ENCODE measurements at regions not wholly inside any gene's neighbourhood (a gene's known extent, or its start where the extent isn't known, plus 50 kb on each side); places are given as distances from the start of the nearest gene placed in this dataset.

DNA sequence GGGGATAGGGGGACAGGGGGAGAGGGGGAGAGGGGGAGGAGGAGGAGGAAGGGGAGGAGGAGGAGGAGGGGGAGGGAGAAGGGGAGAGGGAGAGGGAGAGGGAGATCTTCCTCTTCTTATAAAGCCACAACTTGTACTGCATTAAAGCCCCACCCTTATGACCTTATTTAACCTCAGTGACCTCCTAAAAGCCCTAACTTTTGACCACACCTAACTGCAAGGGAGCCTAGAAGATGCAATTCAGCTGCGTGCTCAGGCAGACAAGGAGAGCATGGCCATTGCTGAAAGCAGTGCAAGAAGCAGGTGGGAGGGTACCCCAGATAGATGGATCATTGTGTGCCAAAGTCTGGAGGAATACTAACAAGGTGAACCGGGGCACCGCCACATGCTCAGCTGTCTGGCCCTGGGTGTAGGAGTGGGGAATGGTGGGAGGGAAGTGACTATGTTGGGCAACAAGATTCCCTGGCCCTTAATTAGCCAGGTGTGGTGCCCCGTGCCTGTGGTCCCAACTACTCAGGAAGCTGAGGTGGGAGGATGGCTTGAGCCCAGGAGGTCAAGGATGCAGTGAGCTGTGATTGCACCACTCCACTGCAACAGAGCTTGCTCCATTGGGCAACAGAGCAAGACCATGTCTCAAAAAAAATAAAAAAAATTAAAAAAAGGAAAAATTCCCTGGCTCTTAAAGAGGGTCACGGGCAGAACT is 125.4 kb upstream of the BOD1 start:
- DNase-seq (ENCODE audit: low read depth) = no peak

- DNase-seq (ENCODE audit: low read depth) = no peak
Measured at GRCh38 chr5:173742432-173742816, 126.0 kb upstream of the BOD1 start.

- DNase-seq (ENCODE audit: low read depth) = no peak
Measured at GRCh38 chr5:173743641-173744343, 127.3 kb upstream of the BOD1 start.

- no peak for DNase-seq (ENCODE audit: low read depth)
Measured at GRCh38 chr5:173744551-173744950, 128.1 kb upstream of the BOD1 start.

DNA sequence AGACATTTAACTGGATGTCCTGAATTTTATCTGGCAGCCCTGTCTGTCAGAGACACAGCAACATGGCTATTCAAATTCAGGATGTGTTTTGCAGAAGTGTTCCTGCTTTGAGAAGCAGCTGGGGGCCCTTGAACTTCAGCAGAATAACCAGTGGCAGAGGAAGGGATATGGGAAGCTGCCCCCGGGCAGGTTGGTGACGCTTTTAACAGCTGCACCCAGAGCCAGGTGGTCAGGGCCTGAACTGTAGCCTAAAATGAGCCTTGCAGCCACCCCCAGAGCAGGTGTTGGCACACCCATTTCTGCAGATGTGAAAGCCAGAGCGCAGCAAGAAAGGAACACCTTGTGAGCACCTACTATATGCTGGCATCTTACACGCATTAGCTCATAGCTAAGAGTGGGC is 128.7 kb upstream of the BOD1 start:
- DNase-seq (ENCODE audit: low read depth) = no peak

DNA sequence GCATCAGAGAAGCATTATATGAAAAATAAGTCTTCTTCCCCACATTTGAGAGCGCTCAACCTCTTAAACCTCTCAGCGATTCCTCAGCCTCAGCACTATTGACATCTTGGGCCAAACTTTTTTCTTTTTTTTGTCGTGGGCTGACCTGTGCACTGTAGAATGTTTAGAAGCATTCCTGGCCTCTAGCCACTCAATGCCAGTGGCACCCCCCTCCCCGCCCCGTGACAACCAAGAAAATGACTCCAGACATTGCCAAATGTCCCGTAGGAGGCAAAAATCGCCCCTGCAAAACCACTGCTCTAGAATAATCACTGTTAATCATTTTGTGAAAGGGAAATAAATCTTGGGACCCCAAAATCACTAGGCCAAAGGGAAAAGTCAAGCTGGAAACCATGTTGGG is 129.1 kb upstream of the BOD1 start:
- no peak for DNase-seq (ENCODE audit: low read depth)

- no peak for DNase-seq (ENCODE audit: low read depth)
Measured at GRCh38 chr5:173746047-173746646, 129.7 kb upstream of the BOD1 start.

DNA sequence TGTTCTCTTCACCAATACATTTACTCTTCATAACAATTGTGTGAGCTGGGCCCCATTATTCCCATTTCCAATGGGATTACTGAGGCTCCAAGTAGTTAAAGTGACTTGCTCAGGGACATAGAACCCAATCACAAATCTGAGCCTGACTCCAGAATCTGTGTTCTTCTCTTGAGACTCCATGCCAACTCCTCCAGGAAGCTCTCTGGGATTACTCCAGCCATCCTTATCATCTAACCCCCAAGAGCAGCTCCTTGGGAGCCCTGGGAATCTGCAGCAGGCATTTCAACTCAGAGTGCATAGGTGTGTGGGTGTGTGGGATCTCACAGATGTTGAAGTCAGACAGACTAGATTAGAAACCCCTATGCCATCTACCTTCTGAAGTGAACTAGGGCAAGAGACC is 131.4 kb upstream of the BOD1 start:
- no peak for DNase-seq (ENCODE audit: low read depth)

DNA sequence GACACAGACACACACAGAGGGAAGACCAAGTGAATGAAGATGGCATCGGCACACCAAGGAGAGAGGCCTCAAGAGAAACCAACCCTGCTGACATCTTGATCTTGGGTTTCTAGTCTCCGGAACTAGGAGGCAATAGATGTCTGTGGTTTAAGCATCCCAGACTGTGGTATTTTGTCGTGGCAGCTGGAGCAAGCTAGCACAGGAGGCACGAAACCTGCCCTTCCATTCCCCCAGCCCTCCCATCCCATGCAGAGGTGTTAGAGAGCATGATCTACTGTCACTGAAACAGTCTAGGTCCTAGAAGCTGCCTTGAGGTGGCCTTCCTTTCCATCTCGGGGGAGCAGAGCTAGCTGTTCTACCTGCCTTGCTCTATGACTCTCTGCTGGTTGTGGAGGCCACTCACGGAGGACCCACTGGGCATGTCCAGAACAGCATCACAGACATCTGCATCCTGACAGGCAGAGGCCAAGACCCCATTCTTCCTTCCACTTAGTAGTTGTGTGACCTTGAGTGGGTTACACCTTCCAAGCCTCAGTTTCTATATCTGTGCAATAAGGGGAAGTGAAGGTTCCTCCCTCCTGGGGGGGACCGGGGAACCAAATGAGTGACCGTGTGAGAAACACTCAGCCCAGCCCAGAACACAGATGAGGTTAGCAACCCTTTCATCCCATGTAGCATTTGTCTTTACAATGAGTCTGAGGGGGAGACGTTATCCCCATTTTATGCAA is 134.3 kb upstream of the BOD1 start:
- no peak for DNase-seq (ENCODE audit: low read depth)

GRCh38 chr5:173751266-173751600 is 134.8 kb upstream of the BOD1 start:
- no peak for DNase-seq (ENCODE audit: low read depth)

DNA sequence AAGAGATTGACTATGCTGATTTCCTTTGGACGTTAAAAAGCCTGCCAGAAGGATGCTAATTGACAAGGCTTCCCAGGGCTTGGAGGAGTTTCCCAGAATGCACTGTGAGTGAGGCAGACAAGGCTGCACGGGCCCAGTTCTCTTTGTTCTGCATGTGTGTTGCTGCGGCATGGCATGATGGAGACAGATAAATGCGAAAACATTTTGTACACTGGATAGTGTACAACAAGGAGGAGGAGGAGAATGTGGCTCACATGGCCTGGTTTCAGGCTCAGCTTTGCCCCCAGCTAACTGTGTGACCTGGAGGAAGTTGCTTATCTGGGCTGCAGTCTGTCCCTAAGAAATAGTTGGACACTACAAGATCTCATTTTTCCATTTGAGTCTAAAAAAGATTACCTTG is 135.5 kb upstream of the CPEB4 start:
- DNase-seq (ENCODE audit: low read depth) = no peak

- peak; percentile 69 for DNase-seq (ENCODE audit: low read depth)
Measured at GRCh38 chr5:173753307-173754168, 134.6 kb upstream of the CPEB4 start.

- no peak for DNase-seq (ENCODE audit: low read depth)
Measured at GRCh38 chr5:173755319-173755718, 132.8 kb upstream of the CPEB4 start.

- DNase-seq (ENCODE audit: low read depth) = no peak
Measured at GRCh38 chr5:173757403-173758209, 130.5 kb upstream of the CPEB4 start.

GRCh38 chr5:173758676-173759075 is 129.5 kb upstream of the CPEB4 start:
- peak; percentile 25 for DNase-seq (ENCODE audit: low read depth)

DNA sequence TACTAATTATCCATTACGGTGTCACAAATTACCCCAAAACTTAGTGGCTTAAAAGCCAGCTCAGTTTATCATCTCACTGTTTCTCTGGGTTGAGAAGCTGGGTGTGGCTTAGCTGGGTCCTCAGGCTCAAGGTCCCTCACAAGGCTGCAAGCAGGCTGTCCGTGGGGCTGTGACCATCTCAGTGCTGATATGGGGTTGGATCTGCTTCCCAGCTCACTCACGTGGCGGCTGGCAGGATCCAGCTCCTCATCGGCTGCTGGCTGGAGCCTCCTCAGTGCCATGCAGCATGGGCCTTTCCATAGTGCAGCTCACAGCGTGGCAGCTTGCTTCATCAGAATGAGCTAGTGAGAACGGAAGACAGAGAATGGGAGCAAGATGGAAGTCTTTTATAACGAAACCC is 128.5 kb upstream of the CPEB4 start:
- DNase-seq (ENCODE audit: low read depth) = no peak

GRCh38 chr5:173760461-173761177 is 127.5 kb upstream of the CPEB4 start:
- DNase-seq (ENCODE audit: low read depth) = no peak

GRCh38 chr5:173761178-173761513 is 127.0 kb upstream of the CPEB4 start:
- DNase-seq (ENCODE audit: low read depth) = no peak

DNA sequence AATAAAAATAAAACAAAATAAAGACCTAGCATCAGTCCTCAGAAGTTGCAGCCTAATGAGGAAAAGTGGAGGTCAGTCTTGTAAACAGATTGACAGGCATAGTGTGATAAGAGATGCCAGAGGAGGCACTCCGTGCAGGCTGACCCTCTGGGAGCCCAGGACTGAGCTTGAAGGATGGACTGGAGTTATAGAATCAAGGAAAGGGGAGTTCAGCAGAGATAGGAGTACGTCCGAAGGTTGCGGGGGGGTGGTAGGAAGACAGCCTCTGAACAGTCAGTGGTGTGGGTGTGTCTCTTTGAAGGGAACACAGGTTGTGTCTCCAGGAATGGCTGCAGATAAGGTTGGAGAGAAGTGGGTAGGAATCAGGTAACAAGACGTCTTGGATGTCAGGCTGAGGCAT is 126.1 kb upstream of the CPEB4 start:
- no peak for DNase-seq (ENCODE audit: low read depth)

DNA sequence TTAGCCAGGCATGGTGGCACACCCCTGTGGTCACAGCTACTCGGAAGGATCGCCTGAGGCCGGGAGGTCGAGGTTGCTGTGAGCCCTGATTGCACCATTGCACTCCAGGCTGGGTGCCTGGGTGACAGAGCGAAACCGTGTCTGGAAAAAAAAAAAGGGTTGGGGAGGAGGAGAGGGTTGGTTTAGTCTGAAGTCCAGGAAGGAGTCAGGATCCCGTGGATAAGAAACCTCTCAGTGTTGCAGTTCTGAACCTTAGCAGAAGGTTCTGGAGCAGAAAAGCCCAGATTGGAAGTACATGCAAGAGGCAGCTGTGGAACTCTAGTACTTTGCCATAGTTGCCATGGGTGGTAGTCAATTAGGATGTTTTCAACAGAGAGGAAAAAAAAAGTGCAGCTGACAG is 125.2 kb upstream of the CPEB4 start:
- peak; percentile 27 for DNase-seq (ENCODE audit: low read depth)
